GM21576 (cell line): ENCODE measurements at regions not wholly inside any gene's neighbourhood (a gene's known extent, or its start where the extent isn't known, plus 50 kb on each side); places are given as distances from the start of the nearest gene placed in this dataset.
"Not testable (repeated sequence)": the region's sequence is repeated elsewhere in the genome, so short reads cannot be mapped to it uniquely, and the experiment has no call there.

ENCODE experiments used
- ATAC-seq: cut with Tn5 transposase; IDR thresholded peaks from one replicate; pipeline ENCODE4 v1.9.1; 2021; ENCODE audit warnings: mild to moderate bottlenecking, moderate library complexity; ENCODE audit not compliant: unreplicated experiment

DNA sequence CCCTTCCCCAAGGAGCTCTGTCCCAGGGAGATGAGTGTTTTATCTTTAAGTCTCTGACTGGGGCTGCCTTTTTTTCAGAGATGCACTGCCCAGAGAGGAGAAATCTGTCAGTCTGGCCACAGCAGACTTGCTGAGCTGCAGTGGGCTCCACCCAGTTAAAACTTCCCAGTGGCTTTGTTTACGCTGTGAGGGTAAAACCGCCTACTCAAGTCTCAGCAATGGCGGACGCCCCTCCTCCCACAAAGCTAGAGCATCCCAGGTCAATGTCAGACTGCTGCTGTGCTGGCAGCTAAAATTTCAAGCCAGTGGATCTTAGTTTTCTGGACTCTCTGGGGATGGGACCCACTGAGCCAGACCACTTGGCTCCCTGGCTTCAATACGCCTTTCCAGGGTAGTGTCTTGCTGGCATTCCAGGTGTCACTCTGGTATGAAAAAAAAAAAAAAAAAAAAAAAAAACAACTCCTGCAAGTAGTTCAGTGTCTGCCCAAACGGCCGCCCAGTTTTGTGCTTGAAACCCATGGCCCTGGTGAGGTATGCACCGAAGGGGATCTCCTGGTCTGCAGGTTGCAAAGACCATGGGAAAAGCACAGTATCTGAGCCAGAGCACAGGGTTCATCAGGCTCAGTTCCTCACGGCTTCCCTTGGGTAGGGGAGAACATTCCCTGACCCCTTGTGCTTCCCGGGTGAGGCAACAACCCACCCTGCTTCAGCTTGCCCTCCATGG, 1616.1 kb upstream of the ADGRL3 start:
- no peak for ATAC-seq

- no peak for ATAC-seq
Measured at GRCh38 chr4:59597536-59598329, 1602.4 kb upstream of the ADGRL3 start.

GRCh38 chr4:59598330-59598618, 1601.9 kb upstream of the ADGRL3 start:
- ATAC-seq, result no peak

- ATAC-seq, result no peak
Measured at GRCh38 chr4:59608466-59608865, 1591.7 kb upstream of the ADGRL3 start.

- ATAC-seq, result no peak
Measured at GRCh38 chr4:59612235-59612634, 1587.9 kb upstream of the ADGRL3 start.

DNA sequence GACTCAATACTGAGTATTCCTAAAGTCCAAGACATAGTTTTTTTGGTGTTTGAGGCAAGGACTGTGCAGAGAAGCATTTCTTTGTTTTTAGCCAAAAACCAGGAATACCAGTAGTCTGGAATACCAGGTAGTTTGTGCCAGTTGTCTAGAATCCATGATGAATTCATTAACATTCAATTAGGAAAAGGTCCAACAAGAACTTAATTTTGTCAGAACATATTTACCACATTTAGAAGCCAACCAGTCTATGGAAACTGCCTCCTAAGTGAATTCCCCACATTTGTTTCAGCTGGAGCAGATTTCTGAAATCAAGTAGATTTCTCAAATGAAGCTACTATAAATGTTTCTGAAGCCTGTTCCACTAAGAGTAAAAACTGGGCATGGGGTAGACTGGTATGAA, 1584.8 kb upstream of the ADGRL3 start:
- no peak for ATAC-seq

DNA sequence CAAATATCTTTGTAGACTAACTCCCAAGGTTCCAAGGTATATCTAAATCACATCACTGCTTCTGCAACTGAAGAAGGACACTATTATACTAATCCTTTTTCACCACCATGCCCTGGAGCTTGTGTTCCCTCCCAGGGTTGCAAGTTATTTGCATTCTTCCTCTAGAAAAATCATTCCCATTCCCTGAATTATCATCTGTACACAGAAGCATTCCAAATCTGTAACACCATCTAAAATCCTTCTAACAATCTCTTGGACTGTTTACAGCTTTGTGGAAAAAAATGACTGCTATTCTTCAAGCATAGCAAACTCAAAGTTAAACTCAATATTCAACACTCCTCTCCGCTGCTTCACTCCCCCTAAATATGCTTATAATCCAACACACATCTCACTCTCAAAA, 1570.8 kb upstream of the ADGRL3 start:
- ATAC-seq, result no peak

DNA sequence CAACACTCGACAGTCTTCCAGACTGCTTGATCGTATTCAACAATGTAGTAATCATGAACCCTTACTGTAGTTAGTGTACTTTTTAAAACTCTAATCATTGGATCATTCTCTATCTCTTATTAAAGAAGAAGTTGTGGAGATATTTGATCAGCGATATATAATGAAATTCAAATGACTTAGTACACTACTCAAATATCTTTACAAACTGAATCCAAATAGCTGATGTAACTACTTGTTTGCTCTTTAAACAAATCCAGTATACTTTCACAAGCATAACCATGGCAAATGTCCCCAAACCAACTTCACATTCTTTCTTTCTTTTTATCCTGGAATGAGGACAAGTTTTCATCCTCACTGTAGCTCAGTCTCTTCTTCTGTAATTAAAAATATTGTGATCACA, 1569.9 kb upstream of the ADGRL3 start:
- no peak for ATAC-seq

DNA sequence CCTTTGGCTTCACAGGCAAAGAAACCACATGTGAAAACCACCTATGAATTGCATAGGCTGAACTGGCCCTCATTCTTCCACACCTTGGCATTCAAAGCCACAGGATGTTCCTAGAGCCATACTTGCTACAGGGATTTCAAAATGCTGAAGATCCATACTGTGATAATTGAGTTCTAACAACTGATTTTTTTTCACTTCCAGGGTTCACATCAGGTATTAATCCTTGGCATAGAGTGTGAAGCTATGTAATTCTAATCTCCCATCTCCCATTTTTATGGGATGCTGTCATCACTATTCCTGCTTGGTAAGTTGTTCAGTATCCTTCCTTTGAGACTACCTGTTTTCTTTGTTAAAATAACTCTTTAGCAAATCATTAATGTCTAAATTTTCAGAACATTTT, 1569.2 kb upstream of the ADGRL3 start:
- no peak for ATAC-seq

- no peak for ATAC-seq
Measured at GRCh38 chr4:59637596-59637995, 1562.5 kb upstream of the ADGRL3 start.

DNA sequence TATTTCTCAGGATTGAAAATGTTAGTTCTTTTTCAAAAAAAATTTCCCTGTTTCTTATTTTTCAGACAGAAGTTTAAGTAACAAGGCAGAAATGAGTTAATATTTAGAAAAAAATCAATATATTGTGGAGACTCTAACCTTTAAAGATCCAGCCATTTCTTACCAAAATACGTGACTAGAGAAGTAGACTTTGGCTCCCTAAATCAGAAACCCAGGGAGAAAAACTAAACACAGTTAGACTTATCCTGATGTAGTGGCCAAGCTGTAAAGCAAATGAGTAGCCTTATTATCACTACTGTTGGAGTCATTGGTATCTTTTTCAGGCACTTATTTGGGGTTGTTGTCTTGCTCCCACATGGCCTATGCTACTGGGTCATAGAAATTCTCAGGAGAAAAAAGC, 1556.4 kb upstream of the ADGRL3 start:
- no peak for ATAC-seq

- no peak for ATAC-seq
Measured at GRCh38 chr4:59644765-59645164, 1555.4 kb upstream of the ADGRL3 start.

- no peak for ATAC-seq
Measured at GRCh38 chr4:59646082-59646481, 1554.0 kb upstream of the ADGRL3 start.

DNA sequence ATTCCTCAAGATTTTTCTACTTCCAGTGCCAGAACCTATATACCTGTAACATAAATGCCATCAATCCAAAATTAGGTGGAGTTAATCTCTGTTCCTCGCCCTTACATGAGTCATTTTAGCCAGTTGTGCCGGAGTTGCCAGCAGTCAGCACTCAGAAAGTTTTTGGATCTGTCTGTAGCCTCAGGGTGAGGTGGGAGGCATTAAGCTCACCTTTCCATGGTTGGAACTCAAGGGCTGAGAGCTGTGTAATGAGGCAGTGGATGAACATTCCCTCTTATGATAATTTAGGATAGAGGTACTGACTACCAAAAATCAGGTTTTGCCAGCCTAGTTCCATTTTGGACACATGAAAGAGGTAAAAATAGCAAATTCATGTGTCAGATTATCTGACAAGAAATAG, 1553.1 kb upstream of the ADGRL3 start:
- no peak for ATAC-seq

GRCh38 chr4:59647500-59647899, 1552.6 kb upstream of the ADGRL3 start:
- no peak for ATAC-seq

DNA sequence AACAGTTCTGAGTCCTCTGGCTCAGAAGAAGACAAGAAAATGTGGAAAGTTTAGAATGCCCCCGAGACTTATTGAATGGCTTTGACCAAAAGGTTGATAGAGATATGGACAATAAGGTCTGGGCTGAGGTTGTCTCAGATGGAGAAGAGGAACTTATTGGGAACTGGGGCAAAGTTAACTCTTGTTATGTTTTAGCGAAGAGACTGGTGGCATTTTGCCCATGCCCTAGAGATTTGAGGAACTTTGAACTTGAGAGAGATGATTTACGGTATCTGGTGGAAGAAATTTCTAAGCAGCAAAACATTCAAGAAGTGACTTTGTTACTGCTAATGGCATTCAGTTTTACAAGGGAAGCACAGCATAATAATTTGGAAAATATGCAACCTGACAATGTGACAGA, 1549.3 kb upstream of the ADGRL3 start:
- no peak for ATAC-seq

- ATAC-seq, result no peak
Measured at GRCh38 chr4:59655996-59656395, 1544.1 kb upstream of the ADGRL3 start.

DNA sequence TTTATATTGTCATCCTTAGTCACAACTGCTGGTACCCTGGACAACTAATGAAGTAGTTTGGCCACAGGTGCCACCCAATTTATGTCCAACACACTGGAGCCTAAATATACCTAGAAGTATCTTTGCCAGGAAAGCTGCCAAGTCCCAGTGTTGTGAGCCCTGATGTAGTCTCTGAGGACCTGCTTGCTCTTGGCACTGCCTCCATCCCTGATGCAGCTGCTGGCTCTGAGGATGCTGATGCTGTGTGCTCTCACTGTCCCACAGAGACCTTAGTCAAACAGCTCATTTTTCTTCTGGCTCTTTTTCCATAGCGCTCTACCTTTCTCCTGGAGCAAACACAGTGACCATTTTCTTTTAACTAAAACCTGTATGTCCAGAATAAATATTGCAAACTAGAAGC, 1535.4 kb upstream of the ADGRL3 start:
- ATAC-seq, result no peak

DNA sequence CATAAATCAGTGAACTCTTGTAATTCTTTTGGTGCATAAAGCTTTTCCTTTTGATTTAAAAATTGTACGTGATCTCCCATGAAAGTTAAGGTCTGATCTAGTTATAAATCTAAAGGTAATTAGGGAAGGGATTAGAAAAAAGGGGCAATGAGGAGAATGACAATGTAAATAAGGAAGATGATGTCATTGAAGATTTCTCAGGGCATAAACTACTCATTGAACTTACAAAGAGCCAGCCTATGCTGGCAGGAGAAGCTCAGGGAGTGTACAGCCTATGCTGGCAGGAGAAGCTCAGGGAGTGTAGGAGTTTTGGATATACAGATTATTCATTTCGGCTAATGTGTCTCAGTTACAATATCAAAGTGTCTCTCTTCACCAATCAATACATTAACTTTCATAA, 1533.5 kb upstream of the ADGRL3 start:
- ATAC-seq, result no peak

DNA sequence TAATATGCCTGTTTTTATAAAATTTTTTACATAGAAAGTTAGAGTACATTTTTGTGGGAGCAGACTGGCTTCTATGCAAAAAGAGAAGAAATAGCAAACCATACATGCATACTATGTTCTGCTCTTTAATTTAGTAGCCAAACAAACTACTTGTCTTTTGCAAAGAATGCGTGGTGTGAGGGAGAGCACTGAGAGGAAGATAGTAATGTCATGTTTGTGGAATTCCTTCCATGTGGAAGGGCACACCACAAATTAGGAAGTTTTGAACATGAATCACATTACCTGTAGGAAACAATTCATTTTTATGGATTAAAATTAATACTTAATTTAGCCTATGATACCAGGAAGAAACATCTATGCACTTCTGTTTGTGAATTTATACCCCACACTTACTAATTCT, 1529.1 kb upstream of the ADGRL3 start:
- ATAC-seq, result no peak

- no peak for ATAC-seq
Measured at GRCh38 chr4:59676389-59676788, 1523.7 kb upstream of the ADGRL3 start.

DNA sequence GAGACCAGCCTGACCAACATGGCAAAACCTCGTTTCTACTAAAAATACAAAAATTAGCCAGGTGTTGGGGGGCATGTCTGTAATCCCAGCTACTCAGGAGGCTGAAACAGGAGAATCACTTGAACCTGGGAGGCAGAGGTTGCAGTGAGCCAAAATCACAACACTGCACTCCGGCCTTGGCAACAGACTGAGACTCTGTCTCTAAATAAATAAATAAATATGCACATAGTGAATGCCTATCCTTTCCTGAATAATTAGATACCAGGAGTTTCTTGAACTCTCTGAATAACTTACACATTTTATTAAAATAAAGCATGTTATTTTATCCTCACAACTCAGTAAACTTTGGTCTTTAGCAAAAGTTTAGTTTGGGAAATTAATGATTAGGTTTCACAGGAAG, 1523.1 kb upstream of the ADGRL3 start:
- not testable (repeated sequence) for ATAC-seq

DNA sequence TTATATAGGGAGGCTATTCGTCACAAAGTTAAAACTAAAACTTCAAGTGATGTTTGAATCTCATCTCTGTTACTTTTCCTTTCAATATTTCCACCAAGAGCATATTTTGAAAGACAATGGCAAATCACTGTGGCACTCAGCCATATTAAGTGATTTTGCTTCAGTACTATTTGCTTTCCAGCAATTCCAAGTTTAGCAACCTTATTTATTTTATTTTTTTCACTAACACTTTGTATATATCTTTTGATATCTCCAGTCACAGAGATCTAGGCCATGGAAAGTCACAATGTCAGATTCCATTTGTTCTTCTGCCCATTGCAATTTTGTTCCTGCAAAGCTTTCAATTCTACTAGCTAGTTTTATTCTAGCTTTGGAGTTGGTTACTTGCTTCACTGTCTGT, 1514.5 kb upstream of the ADGRL3 start:
- ATAC-seq, result no peak
